BE2C (cell line): ENCODE measurements at regions not wholly inside any gene's neighbourhood (a gene's known extent, or its start where the extent isn't known, plus 50 kb on each side); places are given as distances from the start of the nearest gene placed in this dataset.
"Not testable (repeated sequence)": the region's sequence is repeated elsewhere in the genome, so short reads cannot be mapped to it uniquely, and the experiment has no call there.

Experiments used
- DNase-seq: peaks from one replicate; pipeline ENCODE4 v3.0.0-alpha.2; 2020
- H3K27me3 ChIP-seq: fragments of 250-450 bp; sonication (Bioruptor Pico); 2 replicates; pipeline ENCODE4 v1.5.1; 2020; ENCODE audit warnings: mild to moderate bottlenecking
- H3K36me3 ChIP-seq: fragments of 250-450 bp; sonication (Bioruptor Pico); 2 replicates; pipeline ENCODE4 v1.5.1; 2020; ENCODE audit warnings: mild to moderate bottlenecking
- H3K4me1 ChIP-seq: fragments of 250-450 bp; sonication (Bioruptor Pico); 2 replicates; pipeline ENCODE4 v1.5.1; 2020
- H3K4me3 ChIP-seq: 2 replicates; pipeline ENCODE4 v1.5.1; 2011; ENCODE audit warnings: low read depth, low read length
- H3K9me3 ChIP-seq: fragments of 250-450 bp; sonication (Bioruptor Pico); 2 replicates; pipeline ENCODE4 v1.5.1; 2020
- TF ChIP-seq, protein P1 (sequence below): IDR thresholded peaks from 2 replicates; pipeline ENCODE4 v1.5.1; 2012; ENCODE audit warnings: mild to moderate bottlenecking, low read depth, low read length

GRCh38 chr4:164138521-164138920 is 615.4 kb upstream of the SMIM31 start:
- no peaks in the 10 kb centered on the region for H3K36me3 ChIP-seq
- no peaks in the 10 kb centered on the region for H3K4me1 ChIP-seq
- H3K9me3 ChIP-seq = no peaks in the 10 kb centered on the region
- no peak for DNase-seq
- no peaks in the 10 kb centered on the region for H3K27me3 ChIP-seq
- TF ChIP-seq, protein P1, sequence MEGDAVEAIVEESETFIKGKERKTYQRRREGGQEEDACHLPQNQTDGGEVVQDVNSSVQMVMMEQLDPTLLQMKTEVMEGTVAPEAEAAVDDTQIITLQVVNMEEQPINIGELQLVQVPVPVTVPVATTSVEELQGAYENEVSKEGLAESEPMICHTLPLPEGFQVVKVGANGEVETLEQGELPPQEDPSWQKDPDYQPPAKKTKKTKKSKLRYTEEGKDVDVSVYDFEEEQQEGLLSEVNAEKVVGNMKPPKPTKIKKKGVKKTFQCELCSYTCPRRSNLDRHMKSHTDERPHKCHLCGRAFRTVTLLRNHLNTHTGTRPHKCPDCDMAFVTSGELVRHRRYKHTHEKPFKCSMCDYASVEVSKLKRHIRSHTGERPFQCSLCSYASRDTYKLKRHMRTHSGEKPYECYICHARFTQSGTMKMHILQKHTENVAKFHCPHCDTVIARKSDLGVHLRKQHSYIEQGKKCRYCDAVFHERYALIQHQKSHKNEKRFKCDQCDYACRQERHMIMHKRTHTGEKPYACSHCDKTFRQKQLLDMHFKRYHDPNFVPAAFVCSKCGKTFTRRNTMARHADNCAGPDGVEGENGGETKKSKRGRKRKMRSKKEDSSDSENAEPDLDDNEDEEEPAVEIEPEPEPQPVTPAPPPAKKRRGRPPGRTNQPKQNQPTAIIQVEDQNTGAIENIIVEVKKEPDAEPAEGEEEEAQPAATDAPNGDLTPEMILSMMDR = no peak
- no peak overlapping the region for H3K4me3 ChIP-seq

DNA sequence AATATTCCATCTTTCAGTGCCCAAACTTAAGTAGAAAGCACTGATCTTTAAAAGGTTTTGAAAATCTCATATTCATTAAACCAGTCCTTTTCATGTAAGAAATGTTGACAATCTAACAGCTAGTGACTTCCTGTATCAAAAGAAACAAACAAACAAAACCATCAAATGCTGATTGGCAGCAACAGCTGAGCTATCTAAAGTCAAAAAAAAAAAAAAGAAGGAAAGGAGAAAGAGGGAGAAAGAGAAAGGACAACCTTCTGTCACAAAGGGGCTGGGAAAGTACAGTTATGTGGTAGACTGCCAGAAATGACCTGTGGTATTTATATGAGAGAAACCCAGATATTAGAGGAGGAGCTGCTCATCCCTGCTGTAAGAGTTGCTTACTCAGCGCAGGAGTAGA is 614.6 kb upstream of the SMIM31 start:
- Histone ChIP-seq H3K9me3 (no peaks in the 10 kb centered on the region), H3K4me1 (no peaks in the 10 kb centered on the region), H3K4me3 (no peak overlapping the region), H3K27me3 (no peaks in the 10 kb centered on the region), H3K36me3 (no peaks in the 10 kb centered on the region)
- TF ChIP-seq, protein P1 = no peak
- no peak for DNase-seq

DNA sequence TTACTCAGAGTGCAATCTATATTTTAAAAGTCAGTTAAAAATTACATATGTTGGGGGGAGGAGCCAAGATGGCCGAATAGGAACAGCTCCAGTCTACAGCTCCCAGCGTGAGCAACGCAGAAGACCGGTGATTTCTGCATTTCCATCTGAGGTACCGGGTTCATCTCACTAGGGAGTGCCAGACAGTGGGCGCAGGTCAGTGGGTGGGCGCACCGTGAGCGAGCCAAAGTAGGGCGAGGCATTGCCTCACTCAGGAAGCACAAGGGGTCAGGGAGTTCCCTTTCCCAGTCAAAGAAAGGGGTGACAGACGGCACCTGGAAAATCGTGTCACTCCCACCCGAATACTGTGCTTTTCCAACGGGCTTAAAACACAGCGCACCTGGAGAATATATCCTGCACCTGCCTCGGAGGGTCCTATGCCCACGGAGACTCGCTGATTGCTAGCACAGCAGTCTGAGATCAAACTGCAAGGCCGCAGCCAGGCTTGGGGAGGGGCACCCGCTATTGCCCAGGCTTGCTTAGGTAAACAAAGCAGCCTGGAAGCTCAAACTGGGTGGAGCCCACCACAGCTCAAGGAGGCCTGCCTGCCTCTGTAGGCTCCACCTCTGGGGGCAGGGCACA is 612.1 kb upstream of the SMIM31 start:
- H3K4me1 ChIP-seq, H3K4me3 ChIP-seq, H3K27me3 ChIP-seq, DNase-seq, H3K36me3 ChIP-seq, H3K9me3 ChIP-seq: not testable (repeated sequence)

GRCh38 chr4:164154416-164154815 is 599.5 kb upstream of the SMIM31 start:
- Histone ChIP-seq H3K4me3 (no peak overlapping the region), H3K9me3 (no peaks in the 10 kb centered on the region), H3K27me3 (no peaks in the 10 kb centered on the region), H3K36me3 (no peaks in the 10 kb centered on the region), H3K4me1 (no peaks in the 10 kb centered on the region)
- TF ChIP-seq, protein P1 = no peak
- DNase-seq = no peak

DNA sequence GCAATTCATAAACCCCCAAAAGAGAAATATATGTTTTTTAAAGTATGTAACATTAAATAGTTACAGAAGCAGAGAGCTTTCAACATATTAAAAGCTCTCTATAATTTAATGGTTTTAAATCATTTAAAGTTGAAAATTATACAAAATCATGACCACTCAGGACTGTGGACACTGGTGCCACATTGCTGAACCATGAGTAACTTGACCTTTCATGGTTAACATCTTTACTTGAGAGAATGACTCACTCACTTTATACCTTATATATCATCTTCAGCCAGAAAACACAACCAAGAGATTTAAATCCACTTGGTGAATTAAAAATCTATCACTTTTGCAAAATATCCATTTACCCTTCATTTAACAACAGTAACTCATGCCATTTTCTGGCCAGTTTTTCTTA is 584.3 kb upstream of the SMIM31 start:
- Histone ChIP-seq H3K36me3 (no peaks in the 10 kb centered on the region), H3K4me3 (no peak overlapping the region), H3K9me3 (no peaks in the 10 kb centered on the region), H3K4me1 (no peaks in the 10 kb centered on the region), H3K27me3 (no peaks in the 10 kb centered on the region)
- DNase-seq = no peak
- TF ChIP-seq, protein P1 = no peak

GRCh38 chr4:164177153-164177552 is 576.8 kb upstream of the SMIM31 start:
- H3K4me3 ChIP-seq = no peak overlapping the region
- no peaks in the 10 kb centered on the region for H3K27me3 ChIP-seq
- no peaks in the 10 kb centered on the region for H3K4me1 ChIP-seq
- no peaks in the 10 kb centered on the region for H3K9me3 ChIP-seq
- DNase-seq = no peak
- TF ChIP-seq, protein P1 = no peak
- no peaks in the 10 kb centered on the region for H3K36me3 ChIP-seq

DNA sequence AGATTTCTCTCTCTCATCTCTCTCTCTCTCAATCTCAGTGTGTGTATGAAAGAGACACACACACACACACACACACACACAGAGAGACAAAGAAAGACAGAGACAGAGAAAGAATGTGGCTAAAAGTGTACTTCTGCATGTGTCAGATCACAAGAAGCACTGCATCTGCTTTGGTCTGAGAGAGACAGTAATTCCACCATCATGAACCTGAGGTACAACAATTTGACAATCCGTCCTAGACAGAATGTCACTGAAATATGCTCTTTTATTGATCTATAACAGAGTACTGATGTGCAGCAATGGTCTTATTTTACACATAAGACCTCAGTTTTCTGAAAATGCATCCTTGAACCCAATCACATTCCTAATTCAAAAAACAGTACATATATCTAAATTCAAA is 576.2 kb upstream of the SMIM31 start:
- DNase-seq = no peak
- Histone ChIP-seq H3K4me3 (no peak overlapping the region), H3K4me1 (no peaks in the 10 kb centered on the region), H3K9me3 (no peaks in the 10 kb centered on the region), H3K27me3 (no peaks in the 10 kb centered on the region), H3K36me3 (no peaks in the 10 kb centered on the region)
- TF ChIP-seq, protein P1 = no peak
